HT1080 (cell line): ENCODE measurements at regions not wholly inside any gene's neighbourhood (a gene's known extent, or its start where the extent isn't known, plus 50 kb on each side); places are given as distances from the start of the nearest gene placed in this dataset.
"Not testable (repeated sequence)": the region's sequence is repeated elsewhere in the genome, so short reads cannot be mapped to it uniquely, and the experiment has no call there.

Experiments
- DNase-seq: peaks from one replicate; pipeline ENCODE4 v3.0.0-alpha.2; 2015; ENCODE audit warnings: low read depth

GRCh38 chr20:5492937-5493336, 117.9 kb downstream of the GPCPD1 start:
- DNase-seq, result no peak

GRCh38 chr20:5491455-5491854, 119.4 kb downstream of the GPCPD1 start:
- no peak for DNase-seq

- no peak for DNase-seq
Measured at GRCh38 chr20:5489601-5490000, 121.2 kb downstream of the GPCPD1 start.

GRCh38 chr20:5488823-5489222, 122.0 kb downstream of the GPCPD1 start:
- no peak for DNase-seq

DNA sequence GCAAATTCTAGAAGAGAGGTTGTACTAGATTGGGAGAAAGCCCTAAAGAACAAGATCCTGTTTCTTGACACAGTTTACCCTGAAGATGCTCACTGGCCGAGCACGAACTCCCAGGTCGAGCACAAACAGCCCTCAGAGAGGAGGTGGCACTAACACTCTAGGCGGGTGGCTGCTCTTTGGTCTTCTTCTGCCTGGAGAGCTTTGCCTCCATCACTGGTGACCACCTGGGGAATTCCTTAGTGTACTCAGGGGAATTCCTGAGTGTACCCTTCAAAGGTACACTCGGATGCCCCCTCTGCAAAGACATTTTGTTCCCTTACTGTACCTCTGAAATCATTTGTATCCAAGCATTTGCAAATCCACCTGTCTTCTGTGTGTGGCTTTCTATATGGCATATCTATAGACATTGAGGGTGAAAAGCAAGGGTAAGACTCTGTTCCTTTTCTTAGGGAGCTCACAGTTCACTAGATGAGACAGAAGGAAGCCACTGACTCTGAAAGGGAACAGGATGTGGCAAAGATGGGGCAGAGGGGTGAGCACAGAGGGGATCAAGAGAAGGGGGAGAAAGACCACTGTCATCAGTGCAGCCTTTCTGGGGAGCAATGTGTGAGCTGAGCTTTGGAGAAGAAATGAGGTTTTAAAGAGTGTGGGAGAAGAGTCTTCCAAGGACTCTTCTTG, 124.3 kb downstream of the GPCPD1 start:
- DNase-seq, result no peak

GRCh38 chr20:5484926-5485325, 125.9 kb downstream of the GPCPD1 start:
- DNase-seq, result no peak

DNA sequence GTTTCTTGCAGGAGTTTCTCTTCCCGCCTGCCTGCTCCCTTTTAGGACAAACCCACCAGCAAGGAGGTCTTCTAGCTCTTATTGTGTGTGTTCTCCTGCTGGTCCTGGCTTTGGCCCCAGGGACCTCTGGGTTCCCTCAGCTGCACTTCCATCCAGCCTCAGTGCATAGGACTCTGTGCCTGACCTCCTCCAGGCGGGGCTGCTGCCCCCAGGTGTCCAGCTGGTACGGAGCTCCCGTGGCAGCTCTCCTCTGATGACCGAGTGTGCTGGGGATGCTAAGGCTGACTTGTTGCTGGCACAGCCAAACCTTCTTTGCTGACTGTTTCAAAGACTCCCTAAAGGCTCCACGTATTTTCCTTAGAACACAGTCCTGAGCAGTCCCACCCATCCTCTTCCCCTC, 126.5 kb downstream of the GPCPD1 start:
- DNase-seq, result no peak

DNA sequence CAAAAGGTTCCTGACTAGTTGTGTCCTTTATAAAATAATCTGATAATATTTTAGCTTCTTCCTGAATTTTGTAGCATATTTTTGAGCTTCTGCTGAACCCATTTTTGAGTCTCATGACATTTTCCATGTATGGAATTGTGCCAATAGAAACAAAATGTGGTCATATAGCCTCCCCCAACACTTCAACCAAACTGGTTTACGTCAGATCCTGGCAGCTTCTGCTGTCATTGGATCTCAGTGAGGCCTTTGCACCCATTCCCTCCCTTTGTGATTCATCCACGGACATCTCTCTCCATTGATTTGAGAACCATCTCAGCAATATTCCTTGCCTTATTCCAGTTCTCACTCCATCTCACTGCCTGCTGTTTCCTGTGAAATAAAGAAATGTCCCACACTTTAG, 128.0 kb downstream of the GPCPD1 start:
- DNase-seq, result no peak

DNA sequence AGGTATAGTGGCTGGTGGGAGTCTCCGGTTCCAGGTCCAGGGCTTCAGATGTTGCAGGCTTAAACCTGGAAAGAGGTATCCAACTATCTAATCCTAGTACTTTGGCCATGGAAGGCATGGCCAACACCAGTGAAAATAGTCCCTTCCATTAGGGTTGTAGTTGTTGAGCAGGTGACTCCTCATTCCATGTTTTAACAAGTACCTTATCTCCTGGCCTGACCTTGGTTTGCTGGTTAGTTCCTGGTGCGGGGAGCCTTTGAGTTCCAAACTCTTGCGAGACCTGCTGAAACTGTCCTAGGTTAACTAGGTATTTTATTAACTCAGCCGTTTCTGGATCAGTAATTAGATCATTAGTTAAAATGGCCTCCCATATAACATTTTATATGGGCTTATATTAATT, 128.9 kb downstream of the GPCPD1 start:
- no peak for DNase-seq

DNA sequence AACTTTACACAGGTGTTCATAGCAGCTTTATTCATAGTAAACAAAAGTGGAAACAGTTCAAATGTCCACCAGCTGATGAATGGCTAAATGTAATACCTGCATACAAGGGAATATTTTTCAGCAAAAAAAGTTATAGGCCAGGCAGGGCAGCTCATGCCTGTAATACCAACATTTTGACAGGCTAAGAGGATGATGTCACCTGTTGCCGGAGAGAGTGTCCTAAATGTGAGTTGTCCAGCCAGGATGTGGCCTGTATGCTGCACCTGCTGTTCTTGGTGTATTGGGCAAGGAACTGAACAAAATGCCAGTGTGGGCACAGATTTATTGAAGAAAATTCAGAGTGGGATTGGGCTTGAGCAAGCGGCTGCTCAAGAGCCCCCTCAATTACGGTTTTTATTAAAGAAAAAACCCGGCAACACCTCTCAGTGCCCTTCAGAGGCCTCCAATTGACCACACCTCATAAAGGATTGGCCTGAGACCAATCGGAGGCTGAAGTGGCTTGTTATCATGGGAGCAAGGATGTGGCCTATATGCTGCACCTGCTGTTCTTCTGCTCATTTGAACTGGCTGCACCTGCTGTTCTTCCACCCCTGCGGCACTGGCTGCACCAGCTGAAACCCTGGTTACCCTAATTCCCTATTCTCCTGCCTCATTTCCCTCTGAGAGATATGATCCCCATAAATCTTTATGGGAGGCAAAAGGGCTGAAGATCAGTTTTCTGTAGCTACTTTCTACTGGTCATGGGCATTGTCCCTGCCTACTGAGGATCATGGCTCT, 129.8 kb downstream of the GPCPD1 start:
- no peak for DNase-seq

- DNase-seq, result no peak
Measured at GRCh38 chr20:5474646-5475550, 135.9 kb downstream of the GPCPD1 start.

DNA sequence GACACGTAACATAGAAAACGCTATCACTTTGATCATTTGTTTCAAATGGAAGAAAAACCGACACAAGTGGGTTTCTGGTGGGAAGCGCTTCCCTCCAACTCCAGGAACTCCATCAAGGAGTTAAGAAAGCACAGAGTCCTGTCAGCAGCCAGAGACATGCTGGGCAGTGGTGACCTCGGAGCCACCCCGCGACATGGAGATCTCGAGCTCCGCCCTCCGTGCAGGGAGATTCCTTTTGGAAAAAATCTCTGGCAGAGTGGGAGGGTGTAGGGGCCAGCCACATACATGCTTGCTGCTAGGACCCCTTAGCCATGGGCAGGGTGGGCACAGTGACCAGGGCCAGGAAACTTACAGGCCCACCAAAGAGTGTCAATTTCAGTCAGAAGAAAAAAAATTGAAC, 138.9 kb downstream of the GPCPD1 start:
- not testable (repeated sequence) for DNase-seq

DNA sequence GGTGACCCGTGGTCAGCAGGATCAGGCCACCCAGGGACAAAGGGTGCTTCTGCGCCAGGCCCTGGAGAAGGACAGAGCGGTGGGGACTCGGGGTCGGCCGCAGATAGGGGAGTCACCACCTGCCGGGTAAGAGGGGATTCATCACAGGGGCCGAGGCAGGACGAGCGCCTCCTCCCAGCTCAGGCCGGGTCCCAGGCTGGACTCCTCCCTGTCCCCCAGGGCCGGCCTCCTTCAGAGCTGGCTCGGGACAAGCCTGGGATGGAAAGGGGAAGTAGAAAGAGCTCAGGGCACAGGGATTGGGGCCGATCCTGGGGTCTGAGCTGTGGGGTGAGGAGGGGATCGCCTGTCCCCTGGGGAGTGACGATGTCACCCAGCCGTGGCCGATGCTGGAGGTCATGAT, 139.4 kb downstream of the GPCPD1 start:
- no peak for DNase-seq

DNA sequence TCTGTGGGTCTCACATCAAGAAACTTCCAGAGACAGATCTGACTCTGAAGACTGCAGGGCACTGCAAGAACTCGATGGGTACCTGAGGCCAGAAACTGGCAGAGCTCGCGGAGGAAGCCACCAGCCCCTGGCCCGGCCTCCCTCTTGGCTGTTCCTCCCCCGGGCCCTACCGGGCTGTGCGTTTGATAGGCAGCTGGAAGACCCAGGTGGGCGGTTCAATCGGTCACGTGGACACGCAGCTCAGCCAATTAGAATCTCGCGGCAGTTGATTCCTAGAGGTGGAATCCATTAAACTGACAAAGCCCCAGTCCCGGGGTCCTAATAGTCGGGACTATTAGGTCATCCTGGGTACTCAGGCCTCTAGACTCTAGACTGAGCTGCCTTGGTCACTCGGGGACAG, 139.9 kb downstream of the GPCPD1 start:
- peak; percentile 39 for DNase-seq

DNA sequence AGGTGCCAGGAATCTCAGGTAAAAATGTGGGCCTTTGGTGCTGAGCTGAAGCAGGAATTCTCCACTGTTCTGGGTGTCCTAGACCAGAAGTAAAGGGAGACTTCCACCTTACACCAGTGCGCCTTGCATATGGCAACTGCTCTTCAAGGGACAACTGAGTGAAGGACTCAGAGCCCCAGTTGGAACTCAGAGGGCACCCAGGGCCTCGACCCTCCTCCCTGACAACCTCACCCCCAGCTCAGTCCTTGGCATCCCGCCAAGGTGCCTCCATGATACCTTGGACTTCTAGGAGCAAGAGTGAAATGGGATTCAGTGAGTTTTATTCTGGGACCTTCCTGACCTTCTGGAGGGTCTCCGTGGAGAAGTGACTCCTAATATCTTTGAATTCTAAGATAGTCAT, 140.3 kb downstream of the GPCPD1 start:
- DNase-seq, result no peak

DNA sequence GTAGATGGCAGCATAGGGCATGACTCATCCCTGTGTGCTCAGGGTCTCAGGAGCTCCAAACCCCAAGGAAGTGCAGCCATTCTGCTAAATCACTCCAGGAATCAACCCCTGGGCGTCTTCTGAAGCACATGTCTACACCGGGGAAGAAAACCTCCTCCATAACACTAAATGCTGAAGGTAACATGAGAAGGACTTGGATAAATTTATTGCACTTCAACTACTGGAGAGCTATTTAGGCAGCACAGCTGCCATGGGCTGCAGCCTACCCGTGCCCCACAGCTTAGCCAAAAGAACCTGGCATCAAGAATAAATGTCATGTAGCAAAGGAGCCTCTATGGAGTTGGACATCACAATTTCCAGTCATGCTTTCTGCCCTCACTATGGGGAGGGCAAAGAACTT, 141.7 kb downstream of the GPCPD1 start:
- DNase-seq, result no peak

- DNase-seq, result no peak
Measured at GRCh38 chr20:5467086-5467485, 143.7 kb downstream of the GPCPD1 start.

- DNase-seq, result peak; percentile 13
Measured at GRCh38 chr20:5465604-5465927, 145.2 kb downstream of the GPCPD1 start.

GRCh38 chr20:5464901-5465603, 145.8 kb downstream of the GPCPD1 start:
- no peak for DNase-seq

DNA sequence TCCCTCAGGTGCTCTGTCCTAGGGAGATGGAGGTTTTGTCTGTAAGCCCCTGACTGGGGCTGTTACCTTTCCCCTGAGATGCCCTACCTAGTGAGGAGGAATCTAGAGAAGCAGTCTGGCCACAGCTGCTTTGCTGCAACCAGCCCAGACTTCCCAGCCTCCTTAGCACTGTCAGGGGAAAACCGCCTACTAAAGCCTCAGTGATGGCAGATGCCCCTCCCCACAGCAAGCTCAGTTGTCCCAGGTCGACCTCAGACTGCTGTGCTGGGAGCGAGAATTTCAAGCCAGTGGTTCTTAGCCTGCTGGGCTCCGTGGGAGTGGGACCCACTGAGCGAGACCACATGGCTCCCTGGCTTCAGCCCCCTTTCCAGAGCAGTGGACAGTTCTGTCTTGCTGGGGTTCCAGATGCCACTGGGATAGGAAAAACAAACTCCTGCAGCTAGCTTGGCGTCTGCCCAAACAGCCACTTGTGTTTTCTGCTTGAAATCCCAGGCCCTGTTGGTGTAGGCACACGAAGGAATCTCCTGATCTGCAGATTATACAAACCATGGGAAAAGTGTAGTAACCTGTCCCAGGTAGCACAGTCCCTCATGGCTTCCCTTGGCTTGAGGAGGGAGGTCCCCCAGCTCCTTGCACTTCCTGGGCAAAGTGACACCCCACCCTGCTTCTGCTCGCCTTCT, 146.4 kb upstream of the PROKR2 start:
- DNase-seq, result no peak

- not testable (repeated sequence) for DNase-seq
Measured at GRCh38 chr20:5453745-5454144, 137.0 kb upstream of the PROKR2 start.
